Naive thymus-derived CD8-positive, alpha-beta T cell (primary cell): ENCODE measurements at regions not wholly inside any gene's neighbourhood (a gene's known extent, or its start where the extent isn't known, plus 50 kb on each side); places are given as distances from the start of the nearest gene placed in this dataset.

ENCODE experiments used
- ATAC-seq, 2 donors: fragments of 150-1000 bp; cut with Tn5 transposase in 1 of 2; sonication (Bioruptor Pico), chemical (Tn5 transposase) in 1 of 2; 1 replicate in 1 of 2; 2 replicates in 1 of 2; pipeline ENCODE4 v1.10.0; 2021; ENCODE audit warnings: mild to moderate bottlenecking in 2 of 2, moderate library complexity in 2 of 2
- POLR2A ChIA-PET: fragments of 350-600 bp; sonication (Branson Sonifier 250); formaldehyde crosslinking; loops from one replicate; lab custom pipeline; 2021; ENCODE audit warnings: antibody characterized with exemption; lab: Charles Lee
- DNase-seq, 10 donors: peaks; one replicate each; pipeline versions ENCODE4 v3.0.0 to v3.0.0-alpha.2; 2020 to 2022
- H3K27ac Mint-ChIP-seq, 10 donors: one replicate each; pipeline ENCODE4 v1.8.0; 2020 to 2022; ENCODE audit warnings: mild to moderate bottlenecking in 10 of 10, mixed read lengths in 10 of 10, moderate library complexity in 4 of 10, inconsistent platforms in 1 of 10
- H3K27me3 Mint-ChIP-seq, 5 donors: one replicate each; pipeline ENCODE4 v1.8.0; 2021 to 2022; ENCODE audit warnings: mixed read lengths in 5 of 5
- H3K36me3 Mint-ChIP-seq, 3 donors: one replicate each; pipeline ENCODE4 v1.8.0; 2020 to 2022; ENCODE audit warnings: mixed read lengths in 3 of 3, mild to moderate bottlenecking in 2 of 3, inconsistent platforms in 1 of 3
- H3K4me1 Mint-ChIP-seq, 4 donors: one replicate each; pipeline ENCODE4 v1.8.0; 2021 to 2022; ENCODE audit warnings: mixed read lengths in 4 of 4
- H3K4me3 Mint-ChIP-seq, 10 donors: one replicate each; pipeline ENCODE4 v1.8.0; 2020 to 2022; ENCODE audit warnings: mild to moderate bottlenecking in 10 of 10, mixed read lengths in 10 of 10, moderate library complexity in 6 of 10, inconsistent platforms in 1 of 10
- H3K9me3 Mint-ChIP-seq, 9 donors: one replicate each; pipeline ENCODE4 v1.8.0; 2020 to 2022; ENCODE audit warnings: mixed read lengths in 9 of 9, mild to moderate bottlenecking in 3 of 9, inconsistent platforms in 1 of 9, moderate library complexity in 1 of 9

DNA sequence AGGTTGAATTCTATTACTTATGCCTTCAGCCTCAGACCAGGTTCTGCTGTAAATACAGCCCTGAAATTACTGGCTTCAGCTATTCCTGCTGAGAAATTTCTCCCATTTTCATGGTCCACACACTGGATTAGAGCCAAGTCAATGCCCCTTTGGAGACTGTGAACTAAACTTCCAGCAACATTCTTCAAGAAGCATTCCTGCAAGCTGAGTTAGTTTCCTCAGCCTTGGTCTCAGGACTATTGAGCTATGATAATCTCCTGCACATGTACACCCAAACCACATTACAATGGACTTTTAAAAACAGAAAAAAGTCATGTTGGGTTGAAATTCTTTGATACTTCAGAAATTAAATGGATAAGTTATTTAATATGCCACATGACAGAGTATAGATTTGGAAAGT is 58.0 kb upstream of the AVPR1A start:
- Mint-ChIP-seq H3K27ac (no peak overlapping the region), H3K36me3 (no peaks in the 10 kb centered on the region), H3K4me3 (no peak overlapping the region), H3K9me3 (no peaks in the 10 kb centered on the region), H3K4me1 (peaks cover 0 to 2% (median 0%) of the 10 kb centered on the region in 4 donors), H3K27me3 (no peaks in the 10 kb centered on the region)
- ATAC-seq (no peak), DNase-seq (no peak)
- POLR2A ChIA-PET, result no interaction called here

DNA sequence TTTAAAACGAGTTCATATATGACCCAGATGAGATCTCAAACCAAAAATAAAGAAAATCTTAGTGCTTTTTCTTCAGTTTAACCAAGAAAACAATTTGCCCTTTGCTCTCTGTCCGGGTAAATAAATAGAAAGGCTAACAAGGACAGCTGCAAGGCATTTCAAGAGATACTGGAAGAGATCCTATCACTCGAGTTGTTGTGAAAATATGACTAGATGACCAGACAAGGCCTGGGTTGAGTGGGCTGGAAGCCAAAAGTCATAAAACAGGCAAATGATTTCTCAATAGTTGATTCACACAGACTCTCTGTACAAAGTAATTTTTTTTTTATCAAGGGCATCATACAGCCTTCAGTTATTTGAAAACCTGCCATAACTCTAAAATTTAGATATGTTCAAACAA is 55.9 kb upstream of the AVPR1A start:
- ATAC-seq (no peak), DNase-seq (no peak)
- POLR2A ChIA-PET, result no interaction called here
- H3K27me3 Mint-ChIP-seq, result no peaks in the 10 kb centered on the region
- H3K36me3 Mint-ChIP-seq, result no peaks in the 10 kb centered on the region
- H3K4me3 Mint-ChIP-seq, result no peak overlapping the region
- H3K9me3 Mint-ChIP-seq, result peaks cover 0 to 5% (median 0%) of the 10 kb centered on the region in 9 donors
- H3K27ac Mint-ChIP-seq, result no peak overlapping the region
- no peaks in the 10 kb centered on the region for H3K4me1 Mint-ChIP-seq

DNA sequence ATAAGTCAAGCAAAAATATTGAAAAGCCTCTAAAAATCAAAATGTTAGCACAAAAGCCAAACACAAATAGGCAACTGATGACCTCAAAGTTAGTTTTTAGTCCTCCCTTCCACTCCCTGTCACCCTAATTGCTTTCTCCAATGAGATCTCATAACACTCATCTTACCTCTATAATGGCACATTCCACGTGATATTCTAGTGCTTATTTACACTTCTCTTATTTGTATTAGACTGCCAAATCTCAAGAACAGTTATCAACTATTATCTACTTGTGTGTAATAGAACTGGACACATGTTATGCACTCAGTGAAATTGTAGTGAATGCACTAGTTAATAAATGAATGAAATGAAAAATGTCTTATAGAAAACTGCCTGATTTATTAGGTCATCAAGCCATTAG is 55.5 kb upstream of the AVPR1A start:
- no peak overlapping the region for H3K4me3 Mint-ChIP-seq
- H3K36me3 Mint-ChIP-seq, result no peaks in the 10 kb centered on the region
- H3K27ac Mint-ChIP-seq, result no peak overlapping the region
- H3K27me3 Mint-ChIP-seq, result no peaks in the 10 kb centered on the region
- H3K4me1 Mint-ChIP-seq, result no peaks in the 10 kb centered on the region
- POLR2A ChIA-PET, result no interaction called here
- ATAC-seq (no peak), DNase-seq (no peak)
- H3K9me3 Mint-ChIP-seq, result peaks cover 0 to 6% (median 0%) of the 10 kb centered on the region in 9 donors
